Neural cell (in vitro differentiated cells): ENCODE measurements at regions not wholly inside any gene's neighbourhood (a gene's known extent, or its start where the extent isn't known, plus 50 kb on each side); places are given as distances from the start of the nearest gene placed in this dataset.

ENCODE experiments used
- H2AFZ ChIP-seq: fragments of 200-600, 300-800 bp; sonication (generic), shearing (Covaris generic); 2 replicates; pipeline ENCODE4 v1.6.0; 2014; ENCODE audit warnings: low read depth, mild to moderate bottlenecking, antibody characterized with exemption, low read length, moderate library complexity
- H3F3A ChIP-seq: fragments of 200-600 bp; shearing (Covaris generic); 2 replicates; pipeline ENCODE4 v1.6.1; 2016; ENCODE audit warnings: mild to moderate bottlenecking, moderate library complexity, mixed read lengths, antibody characterized with exemption, low read length; ENCODE audit not compliant: insufficient read depth, poor library complexity, severe bottlenecking
- H3K27ac ChIP-seq: fragments of 200-600, 300-800 bp; sonication (generic), shearing (Covaris generic); 2 replicates; pipeline ENCODE4 v1.5.1; 2014; ENCODE audit warnings: mild to moderate bottlenecking, low read length, moderate library complexity
- H3K27me3 ChIP-seq: fragments of 300-800, 200-600 bp; sonication (generic), shearing (Covaris generic); 2 replicates; pipeline ENCODE4 v1.6.0; 2014; ENCODE audit warnings: mild to moderate bottlenecking, low read depth, low read length, moderate library complexity; ENCODE audit not compliant: insufficient read depth
- H3K36me3 ChIP-seq: fragments of 300-800, 200-600 bp; sonication (generic), shearing (Covaris generic); 2 replicates; pipeline ENCODE4 v1.5.1; 2014; ENCODE audit warnings: mild to moderate bottlenecking, antibody characterized with exemption, low read length, moderate library complexity; ENCODE audit not compliant: insufficient read depth
- H3K4me2 ChIP-seq: fragments of 300-800, 200-600 bp; sonication (generic), shearing (Covaris generic); 2 replicates; pipeline ENCODE4 v1.6.0; 2014; ENCODE audit warnings: mild to moderate bottlenecking, low read length
- H3K4me3 ChIP-seq: fragments of 300-800, 200-600 bp; sonication (generic), shearing (Covaris generic); 2 replicates; pipeline ENCODE4 v1.5.1; 2014; ENCODE audit warnings: mild to moderate bottlenecking, low read length, moderate library complexity
- H3K79me2 ChIP-seq: fragments of 200-600 bp; shearing (Covaris generic); replicated peaks from 2 replicates; pipeline ENCODE4 v1.6.0; 2014; ENCODE audit warnings: mild to moderate bottlenecking, low read length, moderate library complexity; ENCODE audit not compliant: insufficient read depth
- H3K9ac ChIP-seq: fragments of 300-800, 200-600 bp; sonication (generic), shearing (Covaris generic); 2 replicates; pipeline ENCODE4 v1.6.1; 2016; ENCODE audit warnings: mild to moderate bottlenecking, low read length, mixed read lengths
- H3K9me2 ChIP-seq: fragments of 200-600 bp; shearing (Covaris generic); 2 replicates; pipeline ENCODE4 v1.6.1; 2016; ENCODE audit warnings: mild to moderate bottlenecking, low read length, mixed read lengths; ENCODE audit not compliant: insufficient read depth
- H3K9me3 ChIP-seq: fragments of 200-600, 300-800 bp; sonication (generic), shearing (Covaris generic); 2 replicates; pipeline ENCODE4 v1.6.1; 2016; ENCODE audit warnings: mild to moderate bottlenecking, mixed run types, low read length, moderate library complexity, mixed read lengths
- H4K20me1 ChIP-seq: fragments of 200-600 bp; shearing (Covaris generic); 2 replicates; pipeline ENCODE4 v1.6.1; 2016; ENCODE audit warnings: mild to moderate bottlenecking, mixed run types; ENCODE audit not compliant: insufficient read depth
- CTCF ChIP-seq: fragments of 450-650 bp; IDR thresholded peaks from 2 replicates; pipeline ENCODE4 v1.5.1; 2014; ENCODE audit warnings: antibody characterized with exemption, mild to moderate bottlenecking, moderate library complexity; ENCODE audit not compliant: poor library complexity, severe bottlenecking
- EP300 ChIP-seq: fragments of 450-650 bp; conservative IDR thresholded peaks from 2 replicates; pipeline ENCODE4 v1.6.1; 2014; ENCODE audit warnings: antibody characterized with exemption, mild to moderate bottlenecking, moderate library complexity; ENCODE audit not compliant: poor library complexity, severe bottlenecking
- EZH2 ChIP-seq: fragments of 200-600, 300-800 bp; shearing (Covaris generic), sonication (generic); IDR thresholded peaks from 2 replicates; pipeline ENCODE4 v1.6.1; 2014; ENCODE audit warnings: antibody characterized with exemption, low read length, borderline replicate concordance, mild to moderate bottlenecking; ENCODE audit not compliant: insufficient read depth, poor library complexity, severe bottlenecking
- MXI1 ChIP-seq: fragments of 450-650 bp; conservative IDR thresholded peaks from 2 replicates; pipeline ENCODE4 v1.6.1; 2014; ENCODE audit warnings: antibody characterized with exemption, mild to moderate bottlenecking; ENCODE audit not compliant: poor library complexity, severe bottlenecking
- POLR2AphosphoS5 ChIP-seq: IDR thresholded peaks from 2 replicates; pipeline ENCODE4 v1.6.1; 2012
- RAD21 ChIP-seq: fragments of 450-650 bp; conservative IDR thresholded peaks from 2 replicates; pipeline ENCODE4 v1.6.1; 2014; ENCODE audit warnings: antibody characterized with exemption, mild to moderate bottlenecking, moderate library complexity
- REST ChIP-seq: IDR thresholded peaks from 2 replicates; pipeline ENCODE4 v1.6.1; 2012; ENCODE audit warnings: borderline replicate concordance
- SMC3 ChIP-seq: fragments of 450-650 bp; conservative IDR thresholded peaks from 2 replicates; pipeline ENCODE4 v1.6.1; 2014; ENCODE audit warnings: antibody characterized with exemption, mild to moderate bottlenecking, moderate library complexity; ENCODE audit not compliant: poor library complexity
- TAF1 ChIP-seq: IDR thresholded peaks from 2 replicates; pipeline ENCODE4 v1.6.1; 2012; ENCODE audit warnings: low read depth

DNA sequence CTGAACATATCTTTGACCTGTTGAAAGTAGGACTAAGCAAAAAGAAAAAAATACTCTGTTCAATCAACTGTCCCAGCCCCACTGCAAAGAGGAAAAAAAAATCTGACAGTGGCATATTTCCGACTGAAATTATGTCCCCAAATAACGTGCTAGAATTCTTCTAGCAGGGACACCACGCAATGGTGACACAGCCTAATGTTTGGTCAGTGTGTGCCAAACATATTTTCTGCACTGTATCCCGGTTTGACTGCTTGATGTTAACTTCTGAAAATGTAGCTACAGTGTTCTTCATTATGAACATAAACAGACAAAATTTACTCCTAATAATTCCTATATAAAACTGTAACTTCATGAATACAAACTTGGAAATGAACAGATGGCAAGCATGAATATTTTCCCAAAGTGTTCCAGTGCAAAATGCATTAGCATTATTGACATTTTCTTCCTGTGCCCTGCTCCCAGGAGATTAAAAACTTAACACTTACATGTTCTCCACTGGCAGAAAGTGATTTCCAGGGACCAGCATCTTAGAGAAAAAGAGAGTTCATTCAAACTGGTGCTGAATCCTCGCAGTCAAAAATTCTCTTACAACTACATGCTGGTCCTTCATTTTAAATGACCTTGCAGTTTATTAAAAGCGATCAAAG lies 72.4 kb upstream of the SYT1 start:
- Histone ChIP-seq H3K9me2 (no peaks in the 10 kb centered on the region), H3K36me3 (no peaks in the 10 kb centered on the region), H3K4me2 (no peak overlapping the region), H3K9me3 (no peaks in the 10 kb centered on the region), H3K9ac (no peak overlapping the region), H4K20me1 (no peaks in the 10 kb centered on the region), H3K27me3 (no peaks in the 10 kb centered on the region), H2AFZ (no peak overlapping the region), H3K27ac (no peak overlapping the region), H3K4me3 (no peak overlapping the region), H3K79me2 (no peaks in the 10 kb centered on the region), H3F3A (no peaks in the 10 kb centered on the region)
- TF ChIP-seq RAD21 (no peak), EZH2 (no peak), MXI1 (no peak), REST (no peak), TAF1 (no peak), POLR2AphosphoS5 (no peak), EP300 (no peak), SMC3 (no peak), CTCF (no peak)

DNA sequence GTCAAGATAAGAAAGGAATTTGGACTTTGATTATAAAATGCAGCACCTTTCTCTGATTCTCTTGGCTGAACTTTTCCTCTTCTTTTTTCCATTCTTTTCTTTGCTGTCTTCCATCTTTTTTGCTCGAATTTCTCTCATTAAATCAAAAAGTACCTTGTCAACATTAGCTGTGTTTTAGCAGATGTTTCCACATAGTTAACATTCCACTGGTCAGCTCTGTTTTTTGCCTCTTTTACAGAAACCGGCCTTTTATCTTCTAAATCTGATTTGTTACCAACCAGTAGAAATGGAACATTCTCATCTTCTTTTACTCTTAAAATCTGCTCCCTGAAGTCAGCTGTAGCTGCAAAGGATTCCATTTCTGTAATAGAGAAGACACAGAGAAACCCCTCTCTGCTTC lies 71.1 kb upstream of the SYT1 start:
- Histone ChIP-seq H3K36me3 (no peaks in the 10 kb centered on the region), H4K20me1 (no peaks in the 10 kb centered on the region), H3K27ac (no peak overlapping the region), H2AFZ (no peak overlapping the region), H3K4me2 (no peak overlapping the region), H3K9me2 (no peaks in the 10 kb centered on the region), H3F3A (no peaks in the 10 kb centered on the region), H3K9me3 (no peaks in the 10 kb centered on the region), H3K4me3 (no peak overlapping the region), H3K9ac (no peak overlapping the region), H3K79me2 (no peaks in the 10 kb centered on the region), H3K27me3 (no peaks in the 10 kb centered on the region)
- TF ChIP-seq MXI1 (no peak), POLR2AphosphoS5 (no peak), EZH2 (no peak), CTCF (no peak), RAD21 (no peak), SMC3 (no peak), TAF1 (no peak), EP300 (no peak), REST (no peak)
